ENCODE measurements at regions not wholly inside any gene's neighbourhood (a gene's known extent, or its start where the extent isn't known, plus 50 kb on each side); places are given as distances from the start of the nearest gene placed in this dataset.

- H4K20me1 ChIP-seq (ENCODE audit: control insufficient read depth, insufficient read depth, insufficient read length), result no peaks in the 10 kb centered on the region
- H2BK15ac ChIP-seq (ENCODE audit: low read depth, low read length), result no peak overlapping the region
- H3T11ph ChIP-seq (ENCODE audit: low read length), result no peak overlapping the region
- no peak overlapping the region for H4K91ac ChIP-seq (ENCODE audit: insufficient read length, low read depth, low read length)
- H2BK20ac ChIP-seq (ENCODE audit: low read depth, low read length, poor library complexity, severe bottlenecking), result no peak overlapping the region
- H3K23me2 ChIP-seq (ENCODE audit: insufficient read length, low read depth, low read length, poor library complexity, severe bottlenecking), result no peaks in the 10 kb centered on the region
- no peak overlapping the region for H4K8ac ChIP-seq (replicated peaks; ENCODE audit: insufficient read length, low read depth, low read length)
- H2BK12ac ChIP-seq (ENCODE audit: insufficient read length, low read depth, low read length), result no peak overlapping the region
- no peak overlapping the region for H3K27ac ChIP-seq (ENCODE audit: insufficient read length, low read depth, low read length)
- no peaks in the 10 kb centered on the region for H3K79me1 ChIP-seq (ENCODE audit: insufficient read depth, low read depth, low read length, poor library complexity, severe bottlenecking)
- H2BK5ac ChIP-seq (ENCODE audit: insufficient read length, low read length), result no peak overlapping the region
- H4K5ac ChIP-seq (ENCODE audit: insufficient read length, low read depth, low read length), result no peak overlapping the region
- H3K27me3 ChIP-seq (ENCODE audit: insufficient read depth, low read length), result no peaks in the 10 kb centered on the region
- Mint-ChIP-seq H3K27ac (no peak overlapping the region), H3K4me1 (peaks cover 7 to 11% of the 10 kb centered on the region in 2 experiments; a peak in 3 of 4 replicates), H3K27me3 (ENCODE audit: low read depth) (no peaks in the 10 kb centered on the region), H3K4me3 (no peak overlapping the region), H3K9me3 (peaks cover 3% of the 10 kb centered on the region in 2 experiments; a peak in 3 of 5 replicates), H3K36me3 (ENCODE audit: insufficient read depth in 1 of 3, low read depth in 3 of 3) (0 out of 7 replicates have a peak, but pooled peaks cover 0 to 4% (median 0%) of the 10 kb centered on the region in 3 experiments)
- no peak overlapping the region for H3K4ac ChIP-seq (ENCODE audit: low read depth, low read length)
- no peak overlapping the region for H2AFZ ChIP-seq (ENCODE audit: low read length)
- no peak overlapping the region for H3K9ac ChIP-seq (ENCODE audit: extremely low read depth, insufficient read length, low read length)
- H3K56ac ChIP-seq (ENCODE audit: insufficient read length, low read depth, low read length), result no peak overlapping the region
- H3K14ac ChIP-seq (ENCODE audit: insufficient read depth, low read length), result no peak overlapping the region
- no peaks in the 10 kb centered on the region for H3K79me2 ChIP-seq (ENCODE audit: insufficient read depth, low read length)
- H3K4me1 ChIP-seq (ENCODE audit: insufficient read depth, low read length), result no peaks in the 10 kb centered on the region
- H2AK5ac ChIP-seq (ENCODE audit: insufficient read length, low read length), result no peak overlapping the region
- no peak overlapping the region for H3K23ac ChIP-seq (ENCODE audit: insufficient read length, low read depth, low read length)
- DNase-seq, result no peak
- H3K4me2 ChIP-seq (ENCODE audit: insufficient read depth, insufficient read length, low read length), result no peak overlapping the region
- no CpG with 5 or more reads among the region's 2 CpGs for WGBS (ENCODE audit: extremely low coverage, insufficient read length, low lambda C conversion rate)
- no peaks in the 10 kb centered on the region for H3K9me3 ChIP-seq (ENCODE audit: control insufficient read depth, low read depth, low read length)
- H3K18ac ChIP-seq (ENCODE audit: insufficient read length, low read depth, low read length), result no peak overlapping the region
- no peak overlapping the region for H2BK120ac ChIP-seq (ENCODE audit: low read depth, low read length, poor library complexity, severe bottlenecking)
- TF ChIP-seq CTCF (conservative IDR thresholded peaks at IDR 0.05), result no peak
Observed at GRCh38 chr6:48736501-48737206, 625.7 kb upstream of the PTCHD4 start.

All from H9 (cell line).